Epithelial cell of esophagus (primary cell): ENCODE measurements at regions not wholly inside any gene's neighbourhood (a gene's known extent, or its start where the extent isn't known, plus 50 kb on each side); places are given as distances from the start of the nearest gene placed in this dataset.

Experiments
- DNase-seq: peaks from one replicate; pipeline ENCODE4 v3.0.0; 2010; ENCODE audit warnings: low read depth
- H3K4me3 ChIP-seq: 2 replicates; pipeline ENCODE4 v1.5.1; 2011; ENCODE audit warnings: mild to moderate bottlenecking, low read length, control low read depth
- CTCF ChIP-seq: IDR thresholded peaks from 2 replicates; pipeline ENCODE4 v1.5.1; 2011; ENCODE audit warnings: low read depth, mild to moderate bottlenecking, low read length, control low read depth, inconsistent platforms; ENCODE audit not compliant: insufficient read depth; ENCODE audit errors: missing control alignments

DNA sequence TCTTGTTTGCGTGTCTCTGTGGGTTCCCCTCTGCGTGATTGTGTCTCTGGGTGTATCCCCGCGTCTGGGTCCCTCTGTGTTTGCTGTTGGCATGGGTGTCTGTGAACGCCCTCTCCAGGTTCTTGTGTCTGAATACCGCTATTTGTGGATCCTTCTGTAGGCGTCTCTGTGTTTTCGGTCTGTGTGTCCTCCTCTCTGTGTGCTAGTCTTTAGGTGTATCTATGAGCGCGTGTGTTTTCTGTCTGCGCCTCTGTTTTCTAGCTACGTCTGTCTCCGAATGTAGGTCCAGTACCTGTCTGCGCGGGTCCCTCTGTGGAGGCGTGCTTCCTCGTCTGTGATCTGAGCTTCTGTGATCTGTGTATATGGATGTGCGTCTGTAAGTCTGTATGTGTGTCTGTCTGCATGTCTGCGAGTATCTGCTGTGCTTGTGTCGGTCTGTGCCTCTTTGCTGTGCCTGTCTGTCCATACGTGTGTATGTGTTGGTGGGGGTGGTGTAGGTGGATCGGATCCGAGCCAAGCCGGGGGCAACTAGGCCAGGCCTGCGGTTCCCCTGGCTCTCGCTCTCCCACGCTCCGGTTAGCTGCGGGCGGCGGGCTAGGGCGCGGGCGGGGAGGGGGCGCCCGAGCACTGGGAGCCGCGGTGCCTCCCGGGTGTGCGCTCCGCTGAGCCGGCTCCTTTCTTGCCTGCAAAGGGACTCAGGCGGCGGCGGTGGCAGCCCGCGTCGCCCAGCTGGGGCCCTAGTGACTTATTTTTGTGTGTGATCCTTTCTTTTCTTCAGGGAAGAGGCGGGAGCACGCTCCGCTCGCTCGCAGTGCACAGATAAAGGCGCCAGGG, 105.3 kb upstream of the E2F8 start:
- DNase-seq: no peak
- no peak overlapping the region for H3K4me3 ChIP-seq
- no peak for TF ChIP-seq CTCF

DNA sequence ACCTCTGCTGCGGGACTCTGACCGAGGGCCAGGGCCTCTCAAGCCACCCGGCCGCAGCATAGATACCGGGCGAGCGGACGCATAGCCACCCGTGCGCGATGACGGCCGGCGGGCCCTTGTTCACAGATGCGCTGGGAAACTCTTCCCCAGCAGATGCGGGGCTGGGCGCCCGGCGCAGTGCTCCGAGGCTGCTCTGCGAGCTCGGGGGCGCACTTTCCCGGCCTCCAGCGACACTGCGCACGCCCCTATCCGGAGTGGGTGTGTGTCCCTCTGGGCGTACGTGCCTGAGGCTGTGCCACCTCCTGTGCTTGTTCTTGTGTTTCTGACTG, 104.7 kb upstream of the E2F8 start:
- no peak for DNase-seq

GRCh38 chr11:19344661-19345518, 104.1 kb upstream of the E2F8 start:
- DNase-seq: peak; percentile 73
- no peak overlapping the region for H3K4me3 ChIP-seq
- no peak for TF ChIP-seq CTCF

More for the DNA sequence above, 104.7 kb upstream of the E2F8 start:
- no peak overlapping the region for H3K4me3 ChIP-seq
- no peak for TF ChIP-seq CTCF

- H3K4me3 ChIP-seq: no peak overlapping the region
- DNase-seq: no peak
- no peak for TF ChIP-seq CTCF
These were observed 101.3 kb upstream of the E2F8 start for GRCh38 chr11:19342036-19342435.

DNA sequence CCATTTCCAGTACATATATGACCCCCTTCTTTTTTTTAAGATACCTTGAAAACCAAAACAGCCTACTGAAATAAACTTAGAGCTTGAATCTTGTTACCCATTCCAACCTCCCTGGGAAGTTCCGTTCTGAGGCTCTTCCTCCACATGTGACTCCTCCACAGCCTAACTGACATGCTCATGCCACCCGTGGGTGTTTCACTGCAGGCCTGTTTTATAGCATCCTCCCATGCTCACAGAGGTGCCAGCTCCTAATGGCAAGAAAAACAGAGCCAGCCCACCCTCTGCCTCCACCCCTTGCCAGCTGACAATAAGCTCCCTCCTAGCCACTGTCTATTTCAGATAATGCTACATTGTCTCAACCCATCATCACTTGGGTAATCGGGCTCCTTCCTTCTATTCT, 97.6 kb upstream of the E2F8 start:
- TF ChIP-seq CTCF: no peak
- DNase-seq: no peak
- no peak overlapping the region for H3K4me3 ChIP-seq

DNA sequence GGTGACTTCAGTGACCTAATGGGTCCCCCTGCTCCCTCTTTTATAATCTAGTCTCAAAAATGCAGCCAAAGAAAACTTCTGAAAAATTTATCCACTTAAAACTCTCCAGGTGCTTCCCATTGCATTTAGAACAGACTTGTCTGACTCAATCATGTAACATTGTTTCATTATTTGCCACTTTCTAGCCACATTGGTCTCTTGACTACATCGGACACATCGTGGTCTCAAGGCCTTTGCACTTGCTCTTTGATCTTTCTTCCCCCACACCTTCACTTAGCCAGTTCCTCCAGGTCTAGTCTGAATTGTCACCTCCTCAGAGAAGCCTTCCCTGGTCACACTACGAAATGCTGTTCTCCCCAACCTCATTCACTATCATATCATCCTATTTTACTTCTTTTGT, 97.0 kb upstream of the E2F8 start:
- no peak for DNase-seq
- no peak for TF ChIP-seq CTCF
- H3K4me3 ChIP-seq: no peak overlapping the region
